Thoracic aorta (tissue), 2 donors: ENCODE measurements at regions not wholly inside any gene's neighbourhood (a gene's known extent, or its start where the extent isn't known, plus 50 kb on each side); places are given as distances from the start of the nearest gene placed in this dataset.
"Not testable (repeated sequence)": the region's sequence is repeated elsewhere in the genome, so short reads cannot be mapped to it uniquely, and the experiment has no call there.

Experiments
- ATAC-seq: fragments of 150-250 bp; one replicate; pipeline ENCODE4 v1.8.0; 2017; ENCODE audit warnings: low read depth; ENCODE audit not compliant: insufficient number of reproducible peaks, low FRiP score
- DNase-seq: peaks from one replicate; pipeline ENCODE4 v3.0.0-alpha.2; 2020; ENCODE audit warnings: low spot score
- H3K27ac ChIP-seq, 2 donors: fragments of 200-600 bp; sonication (generic); 1 replicate in 1 of 2; 2 replicates in 1 of 2; pipeline ENCODE4 v1.5.1; 2016; ENCODE audit warnings: mild to moderate bottlenecking in 2 of 2, moderate library complexity in 2 of 2
- H3K27me3 ChIP-seq: fragments of 200-600 bp; sonication (generic); replicated peaks from 2 replicates; pipeline ENCODE4 v1.6.0; 2016; ENCODE audit warnings: mild to moderate bottlenecking; ENCODE audit not compliant: insufficient read depth
- H3K36me3 ChIP-seq: fragments of 200-600 bp; sonication (generic); one replicate; pipeline ENCODE4 v1.5.1; 2016
- H3K4me1 ChIP-seq, 2 donors: fragments of 200-600 bp; sonication (generic); 1 replicate in 1 of 2; 2 replicates in 1 of 2; pipeline versions ENCODE4 v1.5.1 to v1.6.0; 2016; ENCODE audit warnings: low read depth in 2 of 2, mild to moderate bottlenecking in 1 of 2; ENCODE audit not compliant: control insufficient read depth in 1 of 2
- H3K4me3 ChIP-seq: fragments of 200-600 bp; sonication (generic); 2 replicates; pipeline ENCODE4 v1.5.1; 2016; ENCODE audit warnings: mild to moderate bottlenecking
- H3K9me3 ChIP-seq: fragments of 200-600 bp; sonication (generic); 2 replicates; pipeline ENCODE4 v1.5.1; 2016
- TF ChIP-seq, protein P1 (sequence below): fragments of 200-600 bp; sonication (generic); IDR thresholded peaks from one replicate; pipeline ENCODE4 v1.5.1; 2019; ENCODE audit warnings: antibody characterized with exemption

DNA sequence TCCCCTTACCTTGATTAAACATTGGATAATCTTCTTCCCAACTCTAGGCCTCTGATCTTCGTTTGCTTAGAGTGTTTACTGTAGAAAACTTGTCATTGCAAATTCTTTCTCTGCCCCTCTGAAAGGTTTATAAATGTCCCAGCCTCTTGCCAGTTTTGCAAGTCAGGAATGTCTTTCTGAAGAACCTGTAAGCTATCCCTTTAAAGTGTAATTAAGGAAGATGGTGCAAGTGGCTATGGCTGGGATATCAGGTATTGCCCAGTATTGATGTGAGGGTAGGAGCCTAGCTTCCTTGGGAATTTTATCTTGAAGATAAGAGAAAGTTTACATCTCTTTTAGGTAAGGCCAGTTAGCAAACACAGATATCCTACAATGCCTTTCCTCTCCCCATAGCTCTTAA is 211.0 kb upstream of the RIMS1 start:
- H3K4me1 ChIP-seq, result no peaks in the 10 kb centered on the region
- no peak for ATAC-seq

DNA sequence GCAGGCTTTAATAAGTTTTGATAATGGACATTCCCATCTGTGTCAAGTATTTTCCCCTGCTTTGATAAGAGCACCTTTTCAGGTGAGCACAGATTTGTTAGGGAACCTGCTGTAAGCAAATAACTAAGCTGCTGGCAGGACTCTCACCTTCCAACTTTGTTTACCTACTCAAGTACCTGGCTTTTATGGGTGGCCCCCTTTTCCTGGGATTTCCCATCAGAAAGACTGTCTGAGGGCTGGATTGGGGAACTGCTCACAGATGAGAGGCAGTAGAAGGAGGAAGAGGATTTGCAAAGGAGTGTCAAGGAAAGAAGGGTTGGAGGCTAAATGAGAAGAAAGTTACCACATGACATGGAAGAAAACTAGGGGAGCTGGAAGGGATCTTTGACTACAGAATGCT is 210.1 kb upstream of the RIMS1 start:
- H3K27ac ChIP-seq, result no peak overlapping the region
- H3K9me3 ChIP-seq, result no peaks in the 10 kb centered on the region
- ATAC-seq (no peak), DNase-seq (no peak)
- no peaks in the 10 kb centered on the region for H3K27me3 ChIP-seq
- no peaks in the 10 kb centered on the region for H3K4me1 ChIP-seq
- TF ChIP-seq, protein P1, sequence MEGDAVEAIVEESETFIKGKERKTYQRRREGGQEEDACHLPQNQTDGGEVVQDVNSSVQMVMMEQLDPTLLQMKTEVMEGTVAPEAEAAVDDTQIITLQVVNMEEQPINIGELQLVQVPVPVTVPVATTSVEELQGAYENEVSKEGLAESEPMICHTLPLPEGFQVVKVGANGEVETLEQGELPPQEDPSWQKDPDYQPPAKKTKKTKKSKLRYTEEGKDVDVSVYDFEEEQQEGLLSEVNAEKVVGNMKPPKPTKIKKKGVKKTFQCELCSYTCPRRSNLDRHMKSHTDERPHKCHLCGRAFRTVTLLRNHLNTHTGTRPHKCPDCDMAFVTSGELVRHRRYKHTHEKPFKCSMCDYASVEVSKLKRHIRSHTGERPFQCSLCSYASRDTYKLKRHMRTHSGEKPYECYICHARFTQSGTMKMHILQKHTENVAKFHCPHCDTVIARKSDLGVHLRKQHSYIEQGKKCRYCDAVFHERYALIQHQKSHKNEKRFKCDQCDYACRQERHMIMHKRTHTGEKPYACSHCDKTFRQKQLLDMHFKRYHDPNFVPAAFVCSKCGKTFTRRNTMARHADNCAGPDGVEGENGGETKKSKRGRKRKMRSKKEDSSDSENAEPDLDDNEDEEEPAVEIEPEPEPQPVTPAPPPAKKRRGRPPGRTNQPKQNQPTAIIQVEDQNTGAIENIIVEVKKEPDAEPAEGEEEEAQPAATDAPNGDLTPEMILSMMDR, result no peak
- H3K36me3 ChIP-seq, result no peaks in the 10 kb centered on the region
- no peak overlapping the region for H3K4me3 ChIP-seq

More for the DNA sequence above, 211.0 kb upstream of the RIMS1 start:
- no peaks in the 10 kb centered on the region for H3K36me3 ChIP-seq
- no peak for DNase-seq
- H3K4me3 ChIP-seq, result no peak overlapping the region
- no peaks in the 10 kb centered on the region for H3K9me3 ChIP-seq
- no peak overlapping the region for H3K27ac ChIP-seq
- no peaks in the 10 kb centered on the region for H3K27me3 ChIP-seq
- TF ChIP-seq, protein P1, result no peak

DNA sequence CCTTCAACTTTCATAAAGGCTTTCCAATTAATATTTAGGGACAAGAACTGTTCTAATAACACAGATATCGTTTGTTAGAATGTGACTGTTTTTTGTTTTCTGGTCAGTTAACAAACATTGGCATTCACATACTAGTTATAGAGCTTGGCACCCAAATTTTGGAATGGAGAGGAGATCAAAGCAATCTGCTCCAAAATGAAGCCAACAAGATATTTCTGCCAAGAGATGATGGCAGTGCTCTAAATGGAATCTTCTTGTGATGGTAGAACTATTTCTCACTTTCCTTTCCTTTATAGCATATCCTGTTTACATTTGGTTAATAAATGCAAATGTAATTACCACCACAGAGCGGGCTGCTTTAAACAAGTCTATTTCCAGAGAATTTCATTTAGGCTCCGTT is 208.3 kb upstream of the RIMS1 start:
- DNase-seq, result no peak
- no peak for ATAC-seq
- no peaks in the 10 kb centered on the region for H3K27me3 ChIP-seq

GRCh38 chr6:71681234-71681867 is 205.0 kb upstream of the RIMS1 start:
- Histone ChIP-seq H3K27ac (no peak overlapping the region), H3K4me3 (no peak overlapping the region), H3K27me3 (no peaks in the 10 kb centered on the region), H3K9me3 (no peaks in the 10 kb centered on the region), H3K4me1 (no peaks in the 10 kb centered on the region), H3K36me3 (no peaks in the 10 kb centered on the region)
- TF ChIP-seq, protein P1, result no peak
- no peak for DNase-seq
- no peak for ATAC-seq

More for the DNA sequence above, 208.3 kb upstream of the RIMS1 start:
- Histone ChIP-seq H3K4me1 (no peaks in the 10 kb centered on the region), H3K4me3 (no peak overlapping the region), H3K36me3 (no peaks in the 10 kb centered on the region), H3K27ac (no peak overlapping the region), H3K9me3 (no peaks in the 10 kb centered on the region)
- TF ChIP-seq, protein P1, result no peak

DNA sequence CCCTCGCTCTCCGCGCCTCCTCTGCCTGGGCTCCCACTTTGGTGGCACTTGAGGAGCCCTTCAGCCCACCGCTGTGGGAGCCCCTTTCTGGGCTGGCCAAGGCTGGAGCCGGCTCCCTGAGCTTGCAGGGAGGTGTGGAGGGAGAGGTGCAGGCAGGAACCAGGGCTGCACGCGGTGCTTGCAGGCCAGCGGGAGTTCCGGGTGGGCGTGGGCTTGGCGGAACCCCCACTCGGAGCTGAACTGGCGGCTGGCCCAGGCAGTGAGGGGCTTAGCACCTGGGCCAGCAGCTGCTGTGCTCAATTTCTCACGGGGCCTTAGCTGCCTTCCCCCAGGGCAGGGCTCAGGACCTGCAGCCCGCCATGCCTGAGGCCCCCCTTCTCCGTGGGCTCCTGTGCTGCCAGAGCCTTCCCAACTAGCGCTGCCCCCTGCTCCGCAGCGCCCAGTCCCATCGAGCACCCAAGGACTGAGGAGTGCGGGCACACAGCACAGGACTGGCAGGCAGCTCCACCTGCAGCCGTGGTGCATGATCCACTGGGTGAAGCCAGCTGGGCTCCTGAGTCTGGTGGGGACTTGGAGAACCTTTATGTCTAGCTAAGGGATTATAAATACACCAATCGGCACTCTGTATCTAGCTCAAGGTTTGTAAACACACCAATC is 200.2 kb upstream of the RIMS1 start:
- ATAC-seq, H3K4me3 ChIP-seq, H3K36me3 ChIP-seq, H3K27ac ChIP-seq, H3K27me3 ChIP-seq, H3K9me3 ChIP-seq, H3K4me1 ChIP-seq, DNase-seq: not testable (repeated sequence)
